ENCODE measurements at regions not wholly inside any gene's neighbourhood (a gene's known extent, or its start where the extent isn't known, plus 50 kb on each side); places are given as distances from the start of the nearest gene placed in this dataset.
A peak's percentile ranks its signal among the peaks of the same experiment; 100 is the strongest.

DNA sequence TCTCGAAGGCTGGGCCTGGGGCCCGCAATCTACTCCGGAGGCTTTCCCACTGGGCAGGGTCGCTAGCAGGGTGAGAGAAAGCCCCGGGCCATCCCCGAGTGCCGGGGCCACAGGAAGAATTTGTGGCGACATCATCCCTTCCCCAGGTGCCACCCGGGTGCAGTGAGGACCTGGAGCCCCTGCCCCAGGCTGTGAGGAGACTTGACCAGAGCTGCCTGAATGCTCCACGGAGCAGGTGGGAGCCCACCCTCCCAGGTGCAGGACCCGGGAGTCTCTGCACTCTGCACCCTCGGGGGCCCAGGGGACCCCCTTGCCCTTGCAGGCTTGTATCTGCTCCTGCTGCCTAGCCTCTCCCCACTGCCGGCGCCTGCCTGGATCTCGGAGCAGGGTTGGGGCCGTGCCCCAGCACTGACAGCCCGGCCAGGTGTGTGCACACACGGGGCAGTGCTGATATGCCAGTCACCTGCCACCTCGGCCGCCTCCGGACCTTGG, 67.5 kb upstream of the RGS7 start:
- Histone ChIP-seq H3K4me1 (ENCODE audit: control insufficient read depth, insufficient read depth, low read length) (no peaks in the 10 kb centered on the region), H3K27ac (ENCODE audit: low read length) (no peak overlapping the region), H3K27me3 (ENCODE audit: control insufficient read depth, insufficient read depth, low read length) (peaks cover 13% of the 10 kb centered on the region; the same call in 1 of the 2 replicates), H3K9me3 (ENCODE audit: control insufficient read depth, insufficient read depth, low read depth, low read length) (no peaks in the 10 kb centered on the region), H3K36me3 (ENCODE audit: control insufficient read depth, insufficient read depth, low read length) (no peaks in the 10 kb centered on the region), H3K4me3 (ENCODE audit: low read depth in 2 of 2, low read length in 2 of 2) (peak overlapping the region; percentile 45 to 51)
- peak; percentile 54 for ATAC-seq
- BruUV-seq (replicated peaks), result no TSS peak
- CTCF ChIA-PET, result no interaction called here
- DNase-seq (ENCODE audit: low read depth, low spot score), result no peak
- in situ Hi-C loops (cut with HindIII; ENCODE audit: low pct_unique_long_range_greater_than_20kb, low sequenced_read_pairs), result no loop called here
- intact Hi-C loops (cut with micrococcal nuclease; ENCODE audit: unreplicated experiment), result no loop called here
- POLR2A ChIA-PET, result no interaction called here
- TF ChIP-seq, protein P1, sequence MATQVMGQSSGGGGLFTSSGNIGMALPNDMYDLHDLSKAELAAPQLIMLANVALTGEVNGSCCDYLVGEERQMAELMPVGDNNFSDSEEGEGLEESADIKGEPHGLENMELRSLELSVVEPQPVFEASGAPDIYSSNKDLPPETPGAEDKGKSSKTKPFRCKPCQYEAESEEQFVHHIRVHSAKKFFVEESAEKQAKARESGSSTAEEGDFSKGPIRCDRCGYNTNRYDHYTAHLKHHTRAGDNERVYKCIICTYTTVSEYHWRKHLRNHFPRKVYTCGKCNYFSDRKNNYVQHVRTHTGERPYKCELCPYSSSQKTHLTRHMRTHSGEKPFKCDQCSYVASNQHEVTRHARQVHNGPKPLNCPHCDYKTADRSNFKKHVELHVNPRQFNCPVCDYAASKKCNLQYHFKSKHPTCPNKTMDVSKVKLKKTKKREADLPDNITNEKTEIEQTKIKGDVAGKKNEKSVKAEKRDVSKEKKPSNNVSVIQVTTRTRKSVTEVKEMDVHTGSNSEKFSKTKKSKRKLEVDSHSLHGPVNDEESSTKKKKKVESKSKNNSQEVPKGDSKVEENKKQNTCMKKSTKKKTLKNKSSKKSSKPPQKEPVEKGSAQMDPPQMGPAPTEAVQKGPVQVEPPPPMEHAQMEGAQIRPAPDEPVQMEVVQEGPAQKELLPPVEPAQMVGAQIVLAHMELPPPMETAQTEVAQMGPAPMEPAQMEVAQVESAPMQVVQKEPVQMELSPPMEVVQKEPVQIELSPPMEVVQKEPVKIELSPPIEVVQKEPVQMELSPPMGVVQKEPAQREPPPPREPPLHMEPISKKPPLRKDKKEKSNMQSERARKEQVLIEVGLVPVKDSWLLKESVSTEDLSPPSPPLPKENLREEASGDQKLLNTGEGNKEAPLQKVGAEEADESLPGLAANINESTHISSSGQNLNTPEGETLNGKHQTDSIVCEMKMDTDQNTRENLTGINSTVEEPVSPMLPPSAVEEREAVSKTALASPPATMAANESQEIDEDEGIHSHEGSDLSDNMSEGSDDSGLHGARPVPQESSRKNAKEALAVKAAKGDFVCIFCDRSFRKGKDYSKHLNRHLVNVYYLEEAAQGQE (IDR thresholded peaks at IDR 0.05; ENCODE audit: insufficient read depth in 1 of 2, low read depth in 2 of 2, low read length in 1 of 2), result no peak
- no peak for TF ChIP-seq POLR2AphosphoS5 (IDR thresholded peaks at IDR 0.05; ENCODE audit: low read depth, low read length)
- TF ChIP-seq SIN3A (IDR thresholded peaks at IDR 0.05; ENCODE audit: borderline replicate concordance, insufficient read depth, low read depth, low read length), result no peak
- TF ChIP-seq TCF7L2 (IDR thresholded peaks at IDR 0.05; ENCODE audit: low read depth, low read length), result no peak
- TF ChIP-seq, protein P2, sequence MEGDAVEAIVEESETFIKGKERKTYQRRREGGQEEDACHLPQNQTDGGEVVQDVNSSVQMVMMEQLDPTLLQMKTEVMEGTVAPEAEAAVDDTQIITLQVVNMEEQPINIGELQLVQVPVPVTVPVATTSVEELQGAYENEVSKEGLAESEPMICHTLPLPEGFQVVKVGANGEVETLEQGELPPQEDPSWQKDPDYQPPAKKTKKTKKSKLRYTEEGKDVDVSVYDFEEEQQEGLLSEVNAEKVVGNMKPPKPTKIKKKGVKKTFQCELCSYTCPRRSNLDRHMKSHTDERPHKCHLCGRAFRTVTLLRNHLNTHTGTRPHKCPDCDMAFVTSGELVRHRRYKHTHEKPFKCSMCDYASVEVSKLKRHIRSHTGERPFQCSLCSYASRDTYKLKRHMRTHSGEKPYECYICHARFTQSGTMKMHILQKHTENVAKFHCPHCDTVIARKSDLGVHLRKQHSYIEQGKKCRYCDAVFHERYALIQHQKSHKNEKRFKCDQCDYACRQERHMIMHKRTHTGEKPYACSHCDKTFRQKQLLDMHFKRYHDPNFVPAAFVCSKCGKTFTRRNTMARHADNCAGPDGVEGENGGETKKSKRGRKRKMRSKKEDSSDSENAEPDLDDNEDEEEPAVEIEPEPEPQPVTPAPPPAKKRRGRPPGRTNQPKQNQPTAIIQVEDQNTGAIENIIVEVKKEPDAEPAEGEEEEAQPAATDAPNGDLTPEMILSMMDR (IDR thresholded peaks at IDR 0.05), result no peak

DNA sequence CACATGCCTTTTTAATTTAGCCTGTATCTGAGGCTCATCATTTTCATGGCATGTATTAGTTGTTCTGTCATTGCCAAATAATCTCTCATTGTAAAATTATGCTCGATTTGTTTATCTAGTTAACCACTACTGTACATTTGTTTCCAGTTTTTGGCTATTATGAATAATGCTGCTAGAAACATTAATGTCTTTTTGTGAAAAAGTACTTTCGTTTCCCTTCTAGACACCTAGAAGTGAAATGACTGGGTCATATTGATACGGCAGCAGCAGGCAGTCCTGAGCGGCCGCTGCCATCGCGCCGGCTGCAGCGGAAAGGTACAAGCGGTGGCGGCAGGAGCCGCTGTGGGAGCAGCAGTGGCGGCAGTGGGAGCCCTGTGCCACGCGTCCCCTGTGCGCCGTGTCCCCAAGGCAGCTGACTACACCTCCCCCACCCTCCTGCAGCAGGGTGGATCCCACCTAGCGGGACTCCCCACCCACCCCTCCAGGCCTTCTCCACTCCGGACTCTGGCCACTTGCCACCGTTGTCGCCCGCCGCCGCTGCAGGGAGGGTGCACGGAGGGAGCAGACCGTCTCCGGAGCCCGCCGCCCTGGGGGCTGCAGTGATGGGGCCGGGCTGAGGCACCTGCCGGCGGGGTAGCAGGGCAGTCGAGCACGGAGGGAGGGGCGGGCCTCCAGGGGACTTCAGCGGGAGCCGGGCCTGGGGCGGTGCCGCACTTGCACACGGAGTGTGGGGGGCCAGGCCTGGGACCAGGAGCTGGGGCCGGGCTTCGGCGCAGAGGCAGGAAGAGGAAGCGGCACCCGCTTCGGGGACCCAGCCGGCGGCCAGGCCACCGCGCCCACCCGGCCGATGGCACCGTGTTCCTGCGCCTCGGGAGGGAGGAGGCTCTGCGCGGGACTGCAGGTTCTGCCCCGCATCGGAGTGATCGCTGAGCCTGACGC, 66.8 kb upstream of the RGS7 start:
- ChIA-PET POLR2A (no interaction called here), CTCF (no interaction called here)
- ATAC-seq (peak; percentile 92), DNase-seq (ENCODE audit: low read depth, low spot score) (no peak)
- Histone ChIP-seq H3K9me3 (ENCODE audit: control insufficient read depth, insufficient read depth, low read depth, low read length) (no peaks in the 10 kb centered on the region), H3K27ac (ENCODE audit: low read length) (no peak overlapping the region), H3K36me3 (ENCODE audit: control insufficient read depth, insufficient read depth, low read length) (no peaks in the 10 kb centered on the region), H3K27me3 (ENCODE audit: control insufficient read depth, insufficient read depth, low read length) (peaks cover 13% of the 10 kb centered on the region; the same call in 1 of the 2 replicates), H3K4me3 (ENCODE audit: low read depth in 2 of 2, low read length in 2 of 2) (peak overlapping the region; percentile 45 to 51), H3K4me1 (ENCODE audit: control insufficient read depth, insufficient read depth, low read length) (no peaks in the 10 kb centered on the region)
- no TSS peak for BruUV-seq (replicated peaks)
- in situ Hi-C loops (cut with HindIII; ENCODE audit: low pct_unique_long_range_greater_than_20kb, low sequenced_read_pairs) (no loop called here), intact Hi-C loops (cut with micrococcal nuclease; ENCODE audit: unreplicated experiment) (no loop called here)
- TF ChIP-seq, protein P1 (IDR thresholded peaks at IDR 0.05; ENCODE audit: insufficient read depth in 1 of 2, low read depth in 2 of 2, low read length in 1 of 2), result no peak
- TF ChIP-seq, protein P2 (IDR thresholded peaks at IDR 0.05), result peak; percentile 35
- no peak for TF ChIP-seq TCF7L2 (IDR thresholded peaks at IDR 0.05; ENCODE audit: low read depth, low read length)

Data from Panc1 (cell line).